HG03432 (cell line): ENCODE measurements at regions not wholly inside any gene's neighbourhood (a gene's known extent, or its start where the extent isn't known, plus 50 kb on each side); places are given as distances from the start of the nearest gene placed in this dataset.
"Not testable (repeated sequence)": the region's sequence is repeated elsewhere in the genome, so short reads cannot be mapped to it uniquely, and the experiment has no call there.

Source experiments
- ATAC-seq: cut with Tn5 transposase; IDR thresholded peaks from one replicate; pipeline ENCODE4 v1.9.1; 2021; ENCODE audit warnings: mild to moderate bottlenecking, moderate library complexity; ENCODE audit not compliant: unreplicated experiment

DNA sequence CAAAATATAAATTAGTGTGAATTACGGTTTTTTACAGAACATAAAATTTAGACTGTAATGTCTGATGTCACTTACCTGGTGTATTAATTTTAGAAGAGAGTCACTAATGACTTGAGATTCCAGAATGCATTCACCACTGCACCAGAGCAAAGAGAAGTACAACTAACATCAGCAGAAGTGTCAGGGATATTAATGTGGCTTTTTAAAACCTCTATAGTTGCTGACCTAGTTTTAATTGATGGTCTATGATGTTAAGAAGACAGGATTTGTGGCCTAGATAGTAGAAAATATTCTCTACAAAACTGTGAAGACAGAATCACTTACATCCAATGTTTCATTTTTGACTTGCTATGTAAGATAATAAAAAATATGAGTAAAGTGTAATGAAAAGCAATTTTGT, 1181.6 kb downstream of the RAPGEF2 start:
- ATAC-seq: no peak

GRCh38 chr4:160286051-160286450, 1183.2 kb downstream of the RAPGEF2 start:
- ATAC-seq: no peak

DNA sequence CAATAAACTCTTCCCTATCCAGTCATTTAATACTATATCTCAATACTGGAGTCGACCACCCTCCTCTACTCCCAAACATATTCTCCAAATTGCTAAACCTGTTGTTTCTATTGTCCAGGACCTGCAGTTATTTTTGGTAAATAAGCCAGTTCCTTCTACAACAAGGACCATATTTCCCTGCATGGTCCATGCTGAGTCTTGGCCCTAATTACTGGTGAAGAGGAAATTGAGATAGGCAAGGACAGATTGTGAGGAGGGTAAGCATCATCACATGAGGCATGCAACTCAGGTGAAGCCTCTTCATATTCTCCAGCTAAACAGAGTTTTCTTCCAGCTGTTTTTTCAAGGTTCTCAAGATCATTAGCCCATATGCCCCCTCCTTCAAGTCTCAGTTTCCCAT, 1193.6 kb downstream of the RAPGEF2 start:
- ATAC-seq: no peak

- ATAC-seq: no peak
Measured at GRCh38 chr4:160299177-160299576, 1196.3 kb downstream of the RAPGEF2 start.

DNA sequence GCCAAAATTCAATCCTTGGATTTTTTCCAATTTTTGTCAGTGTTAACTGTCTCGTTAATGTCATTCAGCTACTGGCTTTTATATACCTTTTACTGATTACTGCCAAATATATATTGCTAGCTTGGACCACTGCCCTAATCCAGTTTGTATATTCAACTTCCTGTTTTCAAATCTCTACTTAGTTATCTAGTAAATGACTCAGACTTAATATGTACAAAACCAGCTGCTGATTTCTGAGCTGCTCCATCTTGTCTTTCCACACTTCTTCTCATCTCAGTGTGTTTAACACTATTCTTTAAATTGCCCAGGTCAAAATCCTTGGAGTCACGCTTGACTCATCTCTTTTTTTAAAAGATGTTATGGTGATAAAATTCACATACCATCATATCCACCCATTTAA, 1196.7 kb downstream of the RAPGEF2 start:
- no peak for ATAC-seq

GRCh38 chr4:160316036-160316435, 1213.2 kb downstream of the RAPGEF2 start:
- ATAC-seq: no peak

DNA sequence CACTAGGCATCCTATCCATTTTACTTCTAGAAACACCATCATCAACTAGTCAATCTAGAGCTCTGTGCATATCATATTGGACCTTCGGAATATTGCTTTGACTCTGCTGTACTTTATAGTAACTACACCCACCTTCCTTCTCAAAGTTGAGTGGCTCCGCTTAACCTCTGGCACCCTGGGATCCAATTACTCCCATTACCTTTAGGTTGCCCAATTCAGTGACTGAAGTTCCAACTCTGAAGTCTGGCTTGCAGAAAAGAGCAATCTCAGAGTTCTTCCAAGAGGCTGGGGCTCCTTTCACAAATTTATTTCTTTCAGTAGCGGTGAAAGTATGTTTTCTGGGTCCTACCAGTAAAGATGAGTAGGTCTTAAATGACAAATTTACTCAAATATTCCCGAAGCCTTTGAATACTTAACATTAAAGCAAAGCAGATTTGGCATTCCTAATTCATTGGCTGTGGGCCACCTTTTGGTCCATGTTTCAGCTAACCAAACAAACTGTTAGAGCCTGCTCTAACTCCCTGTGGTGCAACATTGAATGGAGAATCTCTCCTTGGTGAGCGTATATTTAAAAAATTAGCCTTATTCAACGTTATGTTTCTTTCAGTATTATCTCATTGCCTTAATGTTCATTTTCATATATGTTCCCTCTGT, 1215.8 kb downstream of the RAPGEF2 start:
- ATAC-seq: no peak

- ATAC-seq: no peak
Measured at GRCh38 chr4:160319221-160319867, 1216.5 kb downstream of the RAPGEF2 start.

DNA sequence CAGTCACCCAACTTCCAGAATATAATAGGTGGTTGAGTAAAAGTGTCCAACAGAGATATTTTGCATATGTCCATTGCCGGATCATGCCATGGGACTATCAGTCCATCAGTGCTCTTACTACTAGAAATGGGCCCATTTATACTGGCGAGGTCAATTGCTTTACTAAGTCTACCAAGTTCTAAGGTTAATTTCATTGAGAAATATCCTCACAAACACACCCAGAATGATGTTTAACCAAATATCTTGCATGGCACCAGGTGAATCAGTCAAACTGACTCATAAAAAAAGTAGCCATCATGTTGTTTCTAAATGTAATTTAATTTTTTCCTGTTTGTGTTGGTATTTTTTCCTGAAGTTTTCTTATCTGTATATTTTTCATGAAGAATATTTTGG, 1217.0 kb downstream of the RAPGEF2 start:
- no peak for ATAC-seq

DNA sequence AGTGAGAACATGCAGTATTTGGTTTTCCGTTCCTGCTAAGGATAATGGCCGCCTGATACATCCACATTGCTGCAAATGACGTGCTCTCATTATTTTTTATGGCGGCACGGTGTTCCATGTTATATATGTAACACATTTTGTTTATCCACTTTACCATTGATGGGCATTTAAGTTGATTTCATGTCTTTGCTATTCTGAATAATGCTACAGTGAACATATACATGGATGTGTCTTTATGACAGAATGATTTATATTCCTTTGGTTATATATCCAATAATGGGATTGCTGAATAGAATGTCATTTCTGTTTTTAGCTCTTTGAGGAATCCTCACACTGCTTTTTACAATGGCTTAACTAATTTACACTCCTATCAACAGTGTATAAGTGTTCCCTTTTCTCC, 1223.2 kb downstream of the RAPGEF2 start:
- no peak for ATAC-seq

DNA sequence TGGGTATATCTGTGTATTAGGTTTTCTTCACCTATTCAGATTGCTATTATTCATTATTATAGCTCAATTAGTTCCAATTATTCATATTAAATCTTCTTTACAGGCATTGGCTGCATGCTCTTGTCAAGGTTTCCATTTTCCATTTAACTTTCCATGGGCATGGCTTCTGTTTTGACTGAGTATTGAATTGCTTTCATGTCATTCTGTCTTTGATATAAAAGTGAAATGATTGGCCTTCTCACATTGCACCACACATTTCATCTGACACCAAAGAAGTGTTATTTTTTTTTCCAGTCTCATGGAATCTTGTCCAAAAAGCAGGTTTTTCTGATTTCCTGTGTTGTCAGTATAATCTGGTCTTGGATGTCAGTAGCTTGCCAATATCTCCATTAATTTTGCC, 1244.3 kb downstream of the RAPGEF2 start:
- no peak for ATAC-seq

GRCh38 chr4:160350944-160351343, 1248.1 kb downstream of the RAPGEF2 start:
- no peak for ATAC-seq

DNA sequence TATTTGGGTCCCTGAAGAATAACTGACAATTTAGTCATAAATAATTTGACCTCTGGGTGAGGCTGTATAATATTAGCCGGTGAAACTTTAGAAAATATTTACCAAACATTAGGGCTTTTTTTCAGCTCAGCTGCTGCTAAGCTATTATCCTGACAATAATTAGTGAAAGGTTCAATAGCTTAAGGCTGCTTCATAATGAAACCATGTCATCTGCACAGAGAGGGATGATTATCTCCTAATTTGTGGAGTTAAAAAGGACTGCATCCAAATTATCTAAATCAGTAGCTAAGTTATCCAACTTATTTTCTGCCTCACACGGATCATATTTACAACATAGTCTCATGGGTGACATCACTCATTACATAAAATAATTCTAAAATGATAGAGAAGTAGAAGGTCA, 1249.8 kb downstream of the RAPGEF2 start:
- no peak for ATAC-seq

- ATAC-seq: no peak
Measured at GRCh38 chr4:160353548-160353947, 1250.7 kb downstream of the RAPGEF2 start.

GRCh38 chr4:160362478-160362877, 1259.6 kb downstream of the RAPGEF2 start:
- ATAC-seq: no peak

GRCh38 chr4:160364217-160364616, 1261.3 kb downstream of the RAPGEF2 start:
- no peak for ATAC-seq

DNA sequence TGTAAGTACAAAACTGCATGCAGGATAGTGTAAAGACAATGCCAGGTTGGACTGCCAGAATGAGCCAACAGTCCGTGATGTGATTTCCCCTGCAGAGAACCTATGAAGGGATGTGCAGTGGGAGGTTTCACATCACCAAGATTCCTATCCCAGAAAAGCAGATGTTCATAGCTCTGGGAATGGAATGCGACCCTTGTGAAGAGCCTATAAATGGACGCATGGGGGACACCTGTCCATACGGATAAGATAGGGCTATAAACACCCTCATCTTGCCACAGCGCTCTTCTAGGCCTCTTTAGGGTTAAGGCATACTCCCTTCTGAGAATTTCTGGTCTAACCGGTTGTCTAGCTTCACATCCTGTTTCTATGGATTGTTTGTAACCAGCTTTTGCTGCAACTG, 1261.8 kb downstream of the RAPGEF2 start:
- not testable (repeated sequence) for ATAC-seq

DNA sequence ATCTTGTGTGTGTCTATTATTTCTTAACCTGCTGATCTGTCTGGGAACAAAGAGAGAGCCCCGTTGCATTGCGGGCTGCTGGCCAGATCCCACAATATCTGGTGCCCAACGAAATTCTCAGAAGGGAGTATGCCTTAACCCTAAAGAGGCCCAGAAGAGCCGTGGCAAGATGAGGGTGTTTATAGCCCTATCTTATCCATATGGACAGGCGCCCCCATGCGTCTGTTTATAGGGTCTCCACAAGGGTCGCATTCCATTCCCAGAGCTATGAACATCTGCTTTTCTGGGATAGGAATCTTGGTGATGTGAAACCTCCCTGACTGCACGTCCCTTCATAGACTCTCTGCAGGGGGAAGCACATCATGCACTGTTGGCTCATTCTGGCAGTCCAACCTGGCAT, 1262.5 kb downstream of the RAPGEF2 start:
- not testable (repeated sequence) for ATAC-seq

DNA sequence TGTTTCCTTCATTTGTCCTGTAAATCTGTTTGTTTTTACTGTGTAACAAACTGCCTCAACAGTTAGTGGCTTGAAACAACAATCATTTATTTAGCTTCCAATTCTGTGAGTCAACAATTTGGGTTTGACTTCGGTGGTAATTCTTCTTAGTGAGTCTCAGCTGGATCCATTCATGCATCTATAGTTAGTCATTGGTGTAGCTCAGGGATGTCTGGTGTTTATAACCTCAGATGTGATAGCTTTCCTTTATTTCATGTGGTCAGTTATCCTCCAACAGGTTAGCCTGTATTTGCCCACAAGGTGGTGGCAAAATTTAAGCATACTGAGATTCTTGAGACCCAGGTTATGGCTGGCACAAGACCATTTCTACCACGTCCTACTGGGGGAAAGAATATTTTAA, 1267.2 kb downstream of the RAPGEF2 start:
- no peak for ATAC-seq

DNA sequence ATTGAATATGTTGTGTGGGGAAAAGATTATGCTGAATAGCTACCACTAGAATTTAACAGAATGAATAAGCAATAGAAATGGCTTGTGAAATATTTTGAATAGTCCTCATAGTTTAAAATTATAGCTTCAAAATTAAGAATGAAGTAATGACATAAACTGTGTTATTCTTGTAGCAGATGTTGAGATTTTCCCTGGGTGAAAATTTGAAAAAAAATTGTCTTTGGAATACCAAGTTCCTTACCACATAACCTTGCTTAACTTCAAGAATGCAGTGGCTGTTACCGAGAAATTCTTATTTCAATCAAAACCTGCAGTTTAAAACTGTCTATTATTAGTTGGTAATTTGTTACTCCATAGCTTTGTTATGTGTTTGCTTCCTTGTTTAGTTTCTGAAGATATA, 1268.6 kb downstream of the RAPGEF2 start:
- ATAC-seq: no peak

DNA sequence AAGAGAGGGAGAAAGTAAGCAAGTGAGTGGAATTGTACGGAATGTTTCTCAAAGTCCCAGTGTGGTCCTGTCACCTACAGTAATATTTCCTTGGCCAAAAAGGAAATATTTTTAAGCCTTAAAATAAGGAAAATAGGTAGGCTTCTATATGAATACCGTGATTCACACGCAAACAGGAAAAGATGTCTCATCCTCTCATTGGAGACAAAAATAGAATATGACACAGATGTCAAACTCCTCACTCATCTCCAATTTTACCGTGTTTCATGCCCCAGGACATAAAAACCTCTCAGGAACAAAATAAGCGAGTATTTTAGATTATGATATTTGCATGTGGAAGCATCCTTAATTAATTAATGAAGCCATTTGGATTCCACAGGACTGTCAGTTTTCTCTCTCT, 1269.5 kb downstream of the RAPGEF2 start:
- ATAC-seq: no peak

GRCh38 chr4:160373911-160374310, 1271.0 kb downstream of the RAPGEF2 start:
- no peak for ATAC-seq
